Breast epithelium (tissue), 4 donors: ENCODE measurements at regions not wholly inside any gene's neighbourhood (a gene's known extent, or its start where the extent isn't known, plus 50 kb on each side); places are given as distances from the start of the nearest gene placed in this dataset.

Experiments
- DNase-seq, 2 donors: peaks; one replicate each; pipeline ENCODE4 v3.0.0-alpha.2; 2019; ENCODE audit warnings: low spot score in 2 of 2
- H3K27ac ChIP-seq, 2 donors: fragments of 200-600 bp; sonication (generic) in 1 of 2; one replicate each; pipeline ENCODE4 v1.5.1; 2016 to 2019; ENCODE audit warnings: mild to moderate bottlenecking in 1 of 2
- H3K27me3 ChIP-seq, 2 donors: fragments of 200-600 bp; sonication (generic) in 1 of 2; one replicate each; pipeline versions ENCODE4 v1.5.1 to v1.6.0; 2017 to 2019; ENCODE audit warnings: control low read depth in 1 of 2, mild to moderate bottlenecking in 1 of 2
- H3K36me3 ChIP-seq: fragments of 200-600 bp; one replicate; pipeline ENCODE4 v1.5.1; 2019
- H3K4me1 ChIP-seq, 2 donors: fragments of 200-600 bp; sonication (generic); one replicate each; pipeline ENCODE4 v1.5.1; 2016 to 2019; ENCODE audit warnings: control low read depth in 1 of 2
- H3K4me3 ChIP-seq, 3 donors: fragments of 200-600 bp; sonication (generic); 1 replicate in 2 of 3; 2 replicates in 1 of 3; pipeline ENCODE4 v1.5.1; 2016 to 2019; ENCODE audit warnings: mild to moderate bottlenecking in 3 of 3, moderate library complexity in 2 of 3
- H3K9me3 ChIP-seq, 2 donors: fragments of 200-600 bp; sonication (generic) in 1 of 2; one replicate each; pipeline ENCODE4 v1.5.1; 2016 to 2019; ENCODE audit warnings: control low read depth in 1 of 2
- POLR2A ChIP-seq: fragments of 450-650 bp; IDR thresholded peaks from one replicate; pipeline ENCODE4 v1.6.1; 2016; ENCODE audit warnings: antibody characterized with exemption, mild to moderate bottlenecking, moderate library complexity
- POLR2AphosphoS5 ChIP-seq, 3 donors: sonication (generic); formaldehyde crosslinking; IDR thresholded peaks; one replicate each; pipeline ENCODE4 v1.6.1; 2017; ENCODE audit warnings: antibody characterized with exemption in 3 of 3
- intact Hi-C: fragments of 100-400 bp; cut with DNase I; formaldehyde crosslinking; loops from one replicate; pipeline ENCODE4 v1.15.1; 2023; ENCODE audit warnings: low total_unique reads
- TF ChIP-seq, protein P1 (sequence below), 3 donors: fragments of 450-650 bp; IDR thresholded peaks; one replicate each; pipeline ENCODE4 v1.5.1; 2016 to 2017; ENCODE audit warnings: antibody characterized with exemption in 3 of 3, mild to moderate bottlenecking in 3 of 3, moderate library complexity in 3 of 3

DNA sequence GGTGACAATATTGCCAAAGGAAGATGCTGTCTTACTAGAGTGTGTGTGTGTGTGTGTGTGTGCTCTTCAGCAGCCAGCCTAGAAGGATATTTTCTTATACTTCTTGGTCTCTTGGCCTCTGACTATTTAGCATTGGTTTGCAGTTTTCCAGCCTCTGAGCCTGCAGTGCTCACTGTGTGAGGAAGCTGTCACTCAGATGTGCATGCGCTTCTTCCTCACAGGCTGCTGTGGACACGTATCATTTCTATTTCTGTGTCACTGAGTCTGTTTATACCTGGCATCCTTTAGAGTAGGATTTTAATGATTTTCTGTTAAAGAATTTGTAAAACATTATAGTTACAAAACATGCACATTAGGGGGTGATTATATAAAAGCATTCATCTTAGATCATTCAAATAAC, 83.3 kb downstream of the ALDH8A1 start:
- no peak overlapping the region for H3K4me3 ChIP-seq
- no peaks in the 10 kb centered on the region for H3K36me3 ChIP-seq
- H3K4me1 ChIP-seq = no peaks in the 10 kb centered on the region
- no peaks in the 10 kb centered on the region for H3K9me3 ChIP-seq
- TF ChIP-seq, protein P1, sequence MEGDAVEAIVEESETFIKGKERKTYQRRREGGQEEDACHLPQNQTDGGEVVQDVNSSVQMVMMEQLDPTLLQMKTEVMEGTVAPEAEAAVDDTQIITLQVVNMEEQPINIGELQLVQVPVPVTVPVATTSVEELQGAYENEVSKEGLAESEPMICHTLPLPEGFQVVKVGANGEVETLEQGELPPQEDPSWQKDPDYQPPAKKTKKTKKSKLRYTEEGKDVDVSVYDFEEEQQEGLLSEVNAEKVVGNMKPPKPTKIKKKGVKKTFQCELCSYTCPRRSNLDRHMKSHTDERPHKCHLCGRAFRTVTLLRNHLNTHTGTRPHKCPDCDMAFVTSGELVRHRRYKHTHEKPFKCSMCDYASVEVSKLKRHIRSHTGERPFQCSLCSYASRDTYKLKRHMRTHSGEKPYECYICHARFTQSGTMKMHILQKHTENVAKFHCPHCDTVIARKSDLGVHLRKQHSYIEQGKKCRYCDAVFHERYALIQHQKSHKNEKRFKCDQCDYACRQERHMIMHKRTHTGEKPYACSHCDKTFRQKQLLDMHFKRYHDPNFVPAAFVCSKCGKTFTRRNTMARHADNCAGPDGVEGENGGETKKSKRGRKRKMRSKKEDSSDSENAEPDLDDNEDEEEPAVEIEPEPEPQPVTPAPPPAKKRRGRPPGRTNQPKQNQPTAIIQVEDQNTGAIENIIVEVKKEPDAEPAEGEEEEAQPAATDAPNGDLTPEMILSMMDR (IDR thresholded peaks at IDR 0.05) = no peak
- TF ChIP-seq POLR2AphosphoS5 (IDR thresholded peaks at IDR 0.05) = no peak
- intact Hi-C loops = no loop called here
- no peak overlapping the region for H3K27ac ChIP-seq
- no peak for DNase-seq
- no peaks in the 10 kb centered on the region for H3K27me3 ChIP-seq

DNA sequence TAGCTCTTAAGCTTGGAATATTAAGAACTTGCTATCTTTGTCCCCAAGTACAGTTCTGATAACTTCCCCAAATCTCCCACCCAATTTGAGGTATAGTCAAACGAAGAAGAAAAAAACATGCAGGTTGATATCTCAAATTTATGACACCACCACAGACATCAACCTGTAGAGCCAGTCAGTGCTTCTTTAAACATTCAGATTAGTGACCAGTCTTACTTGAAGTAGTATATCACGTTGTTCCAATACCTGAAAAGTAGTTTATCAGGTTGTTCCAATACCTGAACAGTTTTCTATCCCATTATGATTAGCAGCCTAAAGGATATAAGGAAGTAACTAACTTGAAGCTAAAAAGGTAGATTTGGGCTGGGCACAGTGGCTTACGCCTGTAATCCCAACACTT, 85.3 kb downstream of the ALDH8A1 start:
- no peaks in the 10 kb centered on the region for H3K36me3 ChIP-seq
- H3K4me3 ChIP-seq = no peak overlapping the region
- no peak for DNase-seq
- H3K9me3 ChIP-seq = no peaks in the 10 kb centered on the region
- TF ChIP-seq POLR2AphosphoS5 (IDR thresholded peaks at IDR 0.05) = no peak
- TF ChIP-seq, protein P1 (IDR thresholded peaks at IDR 0.05) = no peak
- no peak overlapping the region for H3K27ac ChIP-seq
- H3K4me1 ChIP-seq = no peaks in the 10 kb centered on the region
- no peaks in the 10 kb centered on the region for H3K27me3 ChIP-seq
- intact Hi-C loops = no loop called here

DNA sequence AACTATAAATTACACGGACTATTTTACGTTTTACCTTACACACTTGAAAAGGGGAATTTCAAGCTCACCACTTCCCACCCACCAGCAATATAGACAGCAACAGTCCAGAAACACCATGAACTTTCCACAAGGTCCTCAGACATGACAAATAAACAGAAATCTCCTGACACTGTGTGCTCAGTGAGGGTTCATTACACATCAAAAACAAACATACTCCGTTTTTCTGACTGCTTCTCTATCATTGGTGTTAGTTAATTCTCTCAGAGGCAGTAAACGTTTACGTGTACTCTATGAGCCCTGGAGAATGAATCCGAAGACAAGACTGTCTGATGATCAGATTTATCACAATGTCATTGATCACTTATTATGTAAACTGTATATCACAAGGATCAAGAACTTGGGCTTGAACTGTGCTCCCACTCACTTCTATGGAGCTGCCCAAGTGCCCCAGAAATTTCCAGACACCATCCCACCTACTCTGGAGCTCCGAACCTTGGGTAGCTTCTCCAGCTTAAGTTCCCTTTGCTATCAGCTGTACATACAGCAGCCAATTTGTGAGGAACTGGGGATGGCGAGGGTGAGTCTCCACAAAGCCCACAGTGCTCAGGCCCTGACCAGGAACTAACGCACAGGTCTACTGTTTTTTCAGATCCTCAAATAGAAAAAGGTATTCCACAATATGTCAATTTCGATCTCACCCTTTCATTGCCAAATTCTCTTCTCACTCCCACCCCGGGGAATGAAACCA, 86.0 kb downstream of the ALDH8A1 start:
- Histone ChIP-seq H3K36me3 (no peaks in the 10 kb centered on the region), H3K4me1 (no peaks in the 10 kb centered on the region), H3K4me3 (no peak overlapping the region), H3K27ac (no peak overlapping the region), H3K9me3 (no peaks in the 10 kb centered on the region), H3K27me3 (no peaks in the 10 kb centered on the region)
- DNase-seq = no peak
- intact Hi-C loops = no loop called here
- TF ChIP-seq POLR2A = no peak

DNA sequence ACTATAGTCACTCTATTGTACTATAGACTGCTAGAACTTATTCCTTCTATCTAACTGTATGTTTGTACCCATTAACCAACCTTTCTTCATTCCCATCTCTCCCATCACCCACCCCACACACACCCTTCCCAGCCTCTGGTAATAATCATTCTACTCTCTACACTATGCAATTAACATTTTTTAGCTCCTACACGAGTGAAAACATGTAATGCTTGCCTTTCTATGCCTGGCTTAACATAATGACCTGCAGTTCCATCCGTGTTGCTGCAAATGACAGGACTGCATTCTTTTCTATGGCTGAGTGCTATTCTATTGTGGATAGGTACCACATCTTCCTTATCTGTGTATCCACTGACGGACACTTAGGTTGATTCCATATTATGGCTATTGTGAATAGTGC, 95.5 kb downstream of the ALDH8A1 start:
- Histone ChIP-seq H3K4me3 (no peak overlapping the region), H3K27ac (peak overlapping the region in 1 of 2 donors; percentile 66), H3K36me3 (no peaks in the 10 kb centered on the region), H3K27me3 (no peaks in the 10 kb centered on the region), H3K9me3 (no peaks in the 10 kb centered on the region), H3K4me1 (no peaks in the 10 kb centered on the region)
- DNase-seq = no peak
- intact Hi-C loops = no loop called here
- TF ChIP-seq POLR2AphosphoS5 (IDR thresholded peaks at IDR 0.05) (no peak), POLR2A (no peak)
- TF ChIP-seq, protein P1 (IDR thresholded peaks at IDR 0.05) = no peak

DNA sequence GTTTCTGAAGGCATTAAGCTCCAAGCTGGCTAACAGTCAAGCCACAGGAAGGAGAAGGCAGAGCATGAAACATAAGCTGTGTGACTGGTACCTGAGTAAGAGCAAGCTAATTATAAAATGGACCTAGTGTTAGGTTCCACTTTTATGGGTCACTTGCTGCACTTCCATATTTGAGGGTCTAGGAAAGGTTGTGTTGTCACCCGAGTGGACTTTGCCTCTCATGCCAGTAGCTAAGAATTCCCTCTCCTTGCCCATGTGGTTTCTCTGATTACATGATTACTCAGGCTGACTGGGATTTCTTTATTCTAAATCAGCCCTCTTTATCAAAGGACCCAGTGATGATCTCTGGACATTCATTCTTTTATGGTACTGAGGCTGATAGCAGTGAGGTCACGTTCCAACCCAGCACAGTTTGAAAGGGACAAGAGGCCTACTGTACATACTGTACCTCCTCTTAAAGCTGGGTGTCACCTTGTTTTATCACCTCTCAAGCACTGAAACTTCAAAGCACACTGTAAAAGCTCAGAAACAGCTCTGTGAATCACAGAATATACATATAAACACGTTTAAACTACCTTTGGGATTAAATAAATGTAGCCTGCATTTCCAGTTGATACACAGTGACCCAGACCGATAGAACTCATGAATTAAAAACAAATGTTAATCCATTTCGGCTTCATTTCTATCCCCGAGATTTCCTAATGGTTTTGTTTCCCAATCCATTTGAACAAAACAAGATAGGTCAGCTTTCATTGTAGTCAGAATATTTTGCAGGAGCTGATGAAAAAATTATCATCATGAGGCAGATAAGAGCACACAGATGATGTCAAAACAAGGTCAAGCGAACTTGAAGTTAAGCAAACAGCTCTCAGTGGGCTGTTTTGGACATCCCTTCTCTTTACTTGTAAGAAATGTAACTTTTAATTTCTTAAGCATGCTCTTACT, 96.5 kb downstream of the ALDH8A1 start:
- intact Hi-C loops = no loop called here
- DNase-seq = no peak
- peak overlapping the region; percentile 23 to 77 for H3K27ac ChIP-seq
- H3K27me3 ChIP-seq = no peaks in the 10 kb centered on the region
- no peaks in the 10 kb centered on the region for H3K4me1 ChIP-seq
- TF ChIP-seq POLR2AphosphoS5 (IDR thresholded peaks at IDR 0.05) = no peak
- TF ChIP-seq, protein P1 (IDR thresholded peaks at IDR 0.05) = no peak
- TF ChIP-seq POLR2A = no peak
- no peaks in the 10 kb centered on the region for H3K9me3 ChIP-seq
- H3K36me3 ChIP-seq = no peaks in the 10 kb centered on the region
- H3K4me3 ChIP-seq = no peak overlapping the region
